WTC11 (cell line): ENCODE measurements at regions not wholly inside any gene's neighbourhood (a gene's known extent, or its start where the extent isn't known, plus 50 kb on each side); places are given as distances from the start of the nearest gene placed in this dataset.

ENCODE experiments used
- ATAC-seq: fragments of 200-7000 bp; cut with Tn5 transposase; 2 replicates; pipeline ENCODE4 v1.10.0; 2021; ENCODE audit warnings: mild to moderate bottlenecking, moderate library complexity
- CTCF ChIA-PET: fragments of 300-600 bp; sonication (Branson Sonifier 250); formaldehyde crosslinking; loops from one replicate; lab custom pipeline; 2021; ENCODE audit warnings: antibody characterized with exemption; lab: Charles Lee
- POLR2A ChIA-PET: fragments of 350-600 bp; sonication (Branson Sonifier 250); formaldehyde crosslinking; loops from one replicate; lab custom pipeline; 2021; ENCODE audit warnings: antibody characterized with exemption; lab: Charles Lee
- DNase-seq: peaks from one replicate; pipeline ENCODE4 v3.0.0; 2021; ENCODE audit warnings: low spot score
- H3K27ac Mint-ChIP-seq: 2 replicates; pipeline ENCODE4 v1.8.0; 2021; ENCODE audit warnings: mixed read lengths
- H3K27me3 Mint-ChIP-seq: 2 replicates; pipeline ENCODE4 v1.8.0; 2021; ENCODE audit warnings: low read depth, mild to moderate bottlenecking, moderate library complexity, mixed read lengths
- H3K36me3 Mint-ChIP-seq: 2 replicates; pipeline ENCODE4 v1.8.0; 2021; ENCODE audit warnings: mixed read lengths
- H3K4me1 Mint-ChIP-seq: 2 replicates; pipeline ENCODE4 v1.8.0; 2022; ENCODE audit warnings: mixed read lengths
- H3K4me3 Mint-ChIP-seq: 2 replicates; pipeline ENCODE4 v1.8.0; 2021; ENCODE audit warnings: mild to moderate bottlenecking, moderate library complexity, mixed read lengths
- H3K9me3 Mint-ChIP-seq: 2 replicates; pipeline ENCODE4 v1.8.0; 2021; ENCODE audit warnings: mixed read lengths
- ATF1 ChIP-seq: sonication (generic); formaldehyde crosslinking; IDR thresholded peaks from 2 replicates; pipeline ENCODE4 v1.8.1; 2023; ENCODE audit warnings: mild to moderate bottlenecking, moderate library complexity, missing genetic modification reagents
- ELF4 ChIP-seq: sonication (generic); formaldehyde crosslinking; IDR thresholded peaks from 2 replicates; pipeline ENCODE4 v1.8.1; 2022; ENCODE audit warnings: low read depth, mild to moderate bottlenecking, moderate library complexity, missing genetic modification reagents
- EMX1 ChIP-seq: fragments of 250-450 bp; sonication (Bioruptor Pico); IDR thresholded peaks from 2 replicates; pipeline ENCODE4 v1.8.0; 2021; ENCODE audit warnings: mild to moderate bottlenecking
- FOXJ3 ChIP-seq: sonication (generic); formaldehyde crosslinking; IDR thresholded peaks from 2 replicates; pipeline ENCODE4 v1.9.0; 2021; ENCODE audit warnings: missing genetic modification reagents, mild to moderate bottlenecking, borderline replicate concordance
- FOXK1 ChIP-seq: sonication (generic); formaldehyde crosslinking; IDR thresholded peaks from 2 replicates; pipeline ENCODE4 v1.8.0; 2022; ENCODE audit warnings: mild to moderate bottlenecking, moderate library complexity, missing genetic modification reagents
- HMGA2 ChIP-seq: fragments of 250-450 bp; sonication (Bioruptor Pico); IDR thresholded peaks from 2 replicates; pipeline ENCODE4 v1.4.0; 2021; ENCODE audit warnings: mild to moderate bottlenecking, moderate library complexity
- NR3C1 ChIP-seq: sonication (generic); formaldehyde crosslinking; conservative IDR thresholded peaks from 2 replicates; pipeline ENCODE4 v1.8.1; 2023; ENCODE audit warnings: low read depth, mild to moderate bottlenecking, missing genetic modification reagents
- PRRX2 ChIP-seq: fragments of 250-450 bp; sonication (Bioruptor Pico); IDR thresholded peaks from 2 replicates; pipeline ENCODE4 v1.8.0; 2021; ENCODE audit warnings: mild to moderate bottlenecking
- RELA ChIP-seq: sonication (generic); formaldehyde crosslinking; IDR thresholded peaks from 2 replicates; pipeline ENCODE4 v1.8.1; 2022; ENCODE audit warnings: missing genetic modification reagents, mild to moderate bottlenecking, borderline replicate concordance
- SP1 ChIP-seq: sonication (generic); formaldehyde crosslinking; conservative IDR thresholded peaks from 2 replicates; pipeline ENCODE4 v1.8.1; 2022; ENCODE audit warnings: missing genetic modification reagents
- TCF7 ChIP-seq: sonication (generic); formaldehyde crosslinking; IDR thresholded peaks from 2 replicates; pipeline ENCODE4 v1.8.0; 2022; ENCODE audit warnings: mild to moderate bottlenecking, low read depth, missing genetic modification reagents, moderate library complexity
- TEAD1 ChIP-seq: sonication (generic); formaldehyde crosslinking; IDR thresholded peaks from 2 replicates; pipeline ENCODE4 v1.8.0; 2022; ENCODE audit warnings: mild to moderate bottlenecking, missing genetic modification reagents
- TEAD4 ChIP-seq: sonication (generic); formaldehyde crosslinking; IDR thresholded peaks from 2 replicates; pipeline ENCODE4 v1.8.0; 2022; ENCODE audit warnings: mild to moderate bottlenecking, missing genetic modification reagents
- ZBTB21 ChIP-seq: sonication (generic); formaldehyde crosslinking; IDR thresholded peaks from 2 replicates; pipeline ENCODE4 v1.8.1; 2023; ENCODE audit warnings: mild to moderate bottlenecking, missing genetic modification reagents, borderline replicate concordance
- ZNF138 ChIP-seq: sonication (generic); formaldehyde crosslinking; conservative IDR thresholded peaks from 2 replicates; pipeline ENCODE4 v1.8.1; 2022; ENCODE audit warnings: mild to moderate bottlenecking, moderate library complexity, missing genetic modification reagents
- ZNF232 ChIP-seq: sonication (generic); formaldehyde crosslinking; IDR thresholded peaks from 2 replicates; pipeline ENCODE4 v1.8.0; 2022; ENCODE audit warnings: mild to moderate bottlenecking, missing genetic modification reagents
- ZNF671 ChIP-seq: fragments of 250-450 bp; sonication (Bioruptor Pico); IDR thresholded peaks from 2 replicates; pipeline ENCODE4 v1.8.0; 2021; ENCODE audit warnings: mild to moderate bottlenecking
- TF ChIP-seq, protein P1 (sequence below): sonication (generic); formaldehyde crosslinking; IDR thresholded peaks from 2 replicates; pipeline ENCODE4 v1.8.1; 2023; ENCODE audit warnings: mild to moderate bottlenecking, missing genetic modification reagents, moderate library complexity
- TF ChIP-seq, protein P2 (sequence below): sonication (generic); formaldehyde crosslinking; IDR thresholded peaks from 2 replicates; pipeline ENCODE4 v1.8.0; 2023; ENCODE audit warnings: missing genetic modification reagents, mild to moderate bottlenecking, borderline replicate concordance
- TF ChIP-seq, protein P3 (sequence below): sonication (generic); formaldehyde crosslinking; IDR thresholded peaks from 2 replicates; pipeline ENCODE4 v1.8.0; 2022; ENCODE audit warnings: mild to moderate bottlenecking, missing genetic modification reagents
- TF ChIP-seq, protein P4 (sequence below): fragments of 200-600 bp; IDR thresholded peaks from 2 replicates; pipeline ENCODE4 v1.8.0; 2022; ENCODE audit warnings: antibody characterized with exemption
- TF ChIP-seq, protein P5 (sequence below): sonication (generic); formaldehyde crosslinking; IDR thresholded peaks from 2 replicates; pipeline ENCODE4 v1.8.0; 2022; ENCODE audit warnings: mild to moderate bottlenecking, missing genetic modification reagents
- TF ChIP-seq, protein P6 (sequence below): sonication (generic); formaldehyde crosslinking; IDR thresholded peaks from 2 replicates; pipeline ENCODE4 v1.8.1; 2023; ENCODE audit warnings: mild to moderate bottlenecking, missing genetic modification reagents
- TF ChIP-seq, protein P7 (sequence below): sonication (generic); formaldehyde crosslinking; IDR thresholded peaks from 2 replicates; pipeline ENCODE4 v1.8.1; 2022; ENCODE audit warnings: low read depth, mild to moderate bottlenecking, moderate library complexity, missing genetic modification reagents, borderline replicate concordance

DNA sequence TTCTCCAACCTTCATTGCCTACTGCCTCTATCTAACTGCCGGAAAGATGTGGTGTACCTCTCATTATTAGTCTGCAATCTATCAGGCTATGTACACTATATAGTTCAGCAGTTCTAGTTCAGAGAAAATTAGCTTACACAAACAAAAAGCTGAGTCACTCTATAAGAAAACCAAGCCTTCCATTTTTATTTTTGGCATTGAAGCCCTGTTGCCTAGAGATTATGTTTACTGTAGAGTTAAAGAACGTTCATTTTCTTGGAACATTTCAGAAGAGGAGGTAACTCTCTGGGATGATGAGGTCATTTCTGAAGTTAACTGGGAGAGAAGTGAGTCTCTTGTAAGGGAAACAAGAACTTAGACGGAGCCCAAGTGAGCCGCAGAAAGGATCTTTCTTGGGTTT, 133.5 kb downstream of the FAM124B start:
- Mint-ChIP-seq H3K36me3 (no peaks in the 10 kb centered on the region), H3K4me3 (no peak overlapping the region), H3K27me3 (no peaks in the 10 kb centered on the region), H3K9me3 (no peaks in the 10 kb centered on the region), H3K27ac (no peak overlapping the region), H3K4me1 (peaks cover 15% of the 10 kb centered on the region)
- TF ChIP-seq EMX1 (CRISPR knock-in tag) (no peak), ZNF138 (CRISPR knock-in tag) (no peak), PRRX2 (CRISPR knock-in tag) (no peak), FOXK1 (CRISPR knock-in tag) (no peak), ATF1 (CRISPR knock-in tag) (no peak), ZNF232 (CRISPR knock-in tag) (no peak), TEAD4 (no peak), TEAD1 (no peak), FOXJ3 (CRISPR knock-in tag) (no peak), RELA (no peak), ZNF671 (CRISPR knock-in tag) (no peak), TCF7 (CRISPR knock-in tag) (no peak), SP1 (CRISPR knock-in tag) (no peak), ELF4 (CRISPR knock-in tag) (no peak)
- TF ChIP-seq, protein P1, sequence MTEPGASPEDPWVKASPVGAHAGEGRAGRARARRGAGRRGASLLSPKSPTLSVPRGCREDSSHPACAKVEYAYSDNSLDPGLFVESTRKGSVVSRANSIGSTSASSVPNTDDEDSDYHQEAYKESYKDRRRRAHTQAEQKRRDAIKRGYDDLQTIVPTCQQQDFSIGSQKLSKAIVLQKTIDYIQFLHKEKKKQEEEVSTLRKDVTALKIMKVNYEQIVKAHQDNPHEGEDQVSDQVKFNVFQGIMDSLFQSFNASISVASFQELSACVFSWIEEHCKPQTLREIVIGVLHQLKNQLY (CRISPR knock-in tag) = no peak
- TF ChIP-seq, protein P2, sequence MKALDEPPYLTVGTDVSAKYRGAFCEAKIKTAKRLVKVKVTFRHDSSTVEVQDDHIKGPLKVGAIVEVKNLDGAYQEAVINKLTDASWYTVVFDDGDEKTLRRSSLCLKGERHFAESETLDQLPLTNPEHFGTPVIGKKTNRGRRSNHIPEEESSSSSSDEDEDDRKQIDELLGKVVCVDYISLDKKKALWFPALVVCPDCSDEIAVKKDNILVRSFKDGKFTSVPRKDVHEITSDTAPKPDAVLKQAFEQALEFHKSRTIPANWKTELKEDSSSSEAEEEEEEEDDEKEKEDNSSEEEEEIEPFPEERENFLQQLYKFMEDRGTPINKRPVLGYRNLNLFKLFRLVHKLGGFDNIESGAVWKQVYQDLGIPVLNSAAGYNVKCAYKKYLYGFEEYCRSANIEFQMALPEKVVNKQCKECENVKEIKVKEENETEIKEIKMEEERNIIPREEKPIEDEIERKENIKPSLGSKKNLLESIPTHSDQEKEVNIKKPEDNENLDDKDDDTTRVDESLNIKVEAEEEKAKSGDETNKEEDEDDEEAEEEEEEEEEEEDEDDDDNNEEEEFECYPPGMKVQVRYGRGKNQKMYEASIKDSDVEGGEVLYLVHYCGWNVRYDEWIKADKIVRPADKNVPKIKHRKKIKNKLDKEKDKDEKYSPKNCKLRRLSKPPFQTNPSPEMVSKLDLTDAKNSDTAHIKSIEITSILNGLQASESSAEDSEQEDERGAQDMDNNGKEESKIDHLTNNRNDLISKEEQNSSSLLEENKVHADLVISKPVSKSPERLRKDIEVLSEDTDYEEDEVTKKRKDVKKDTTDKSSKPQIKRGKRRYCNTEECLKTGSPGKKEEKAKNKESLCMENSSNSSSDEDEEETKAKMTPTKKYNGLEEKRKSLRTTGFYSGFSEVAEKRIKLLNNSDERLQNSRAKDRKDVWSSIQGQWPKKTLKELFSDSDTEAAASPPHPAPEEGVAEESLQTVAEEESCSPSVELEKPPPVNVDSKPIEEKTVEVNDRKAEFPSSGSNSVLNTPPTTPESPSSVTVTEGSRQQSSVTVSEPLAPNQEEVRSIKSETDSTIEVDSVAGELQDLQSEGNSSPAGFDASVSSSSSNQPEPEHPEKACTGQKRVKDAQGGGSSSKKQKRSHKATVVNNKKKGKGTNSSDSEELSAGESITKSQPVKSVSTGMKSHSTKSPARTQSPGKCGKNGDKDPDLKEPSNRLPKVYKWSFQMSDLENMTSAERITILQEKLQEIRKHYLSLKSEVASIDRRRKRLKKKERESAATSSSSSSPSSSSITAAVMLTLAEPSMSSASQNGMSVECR = no peak
- TF ChIP-seq, protein P3, sequence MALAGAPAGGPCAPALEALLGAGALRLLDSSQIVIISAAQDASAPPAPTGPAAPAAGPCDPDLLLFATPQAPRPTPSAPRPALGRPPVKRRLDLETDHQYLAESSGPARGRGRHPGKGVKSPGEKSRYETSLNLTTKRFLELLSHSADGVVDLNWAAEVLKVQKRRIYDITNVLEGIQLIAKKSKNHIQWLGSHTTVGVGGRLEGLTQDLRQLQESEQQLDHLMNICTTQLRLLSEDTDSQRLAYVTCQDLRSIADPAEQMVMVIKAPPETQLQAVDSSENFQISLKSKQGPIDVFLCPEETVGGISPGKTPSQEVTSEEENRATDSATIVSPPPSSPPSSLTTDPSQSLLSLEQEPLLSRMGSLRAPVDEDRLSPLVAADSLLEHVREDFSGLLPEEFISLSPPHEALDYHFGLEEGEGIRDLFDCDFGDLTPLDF (CRISPR knock-in tag) = no peak
- CTCF ChIA-PET = no interaction called here
- ATAC-seq (no peak), DNase-seq (no peak)
- POLR2A ChIA-PET = no interaction called here

DNA sequence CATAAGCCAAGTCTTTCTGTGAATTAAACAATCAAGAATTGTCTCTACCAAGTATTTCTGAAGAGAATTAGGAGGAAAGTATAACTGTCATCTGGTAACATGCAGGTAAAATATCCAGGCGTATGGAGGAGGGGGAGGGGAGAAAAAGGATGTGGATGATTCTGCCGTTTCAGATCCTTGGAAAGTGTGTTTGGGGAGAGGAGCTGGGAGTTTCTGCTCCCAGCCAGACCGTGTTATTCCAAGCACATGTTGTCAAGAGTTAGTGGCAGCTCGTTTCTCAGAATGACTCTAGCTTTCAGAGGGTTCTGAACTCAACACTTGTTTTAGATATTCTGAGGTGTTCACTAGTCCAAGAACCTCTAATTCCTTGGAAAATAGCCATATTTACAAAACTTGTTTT, 137.6 kb downstream of the FAM124B start:
- POLR2A ChIA-PET = no interaction called here
- ATAC-seq = peak; percentile 56; the same call in 1 of the 2 replicates
- DNase-seq = no peak
- TF ChIP-seq ZBTB21 (CRISPR knock-in tag) (no peak), RELA (no peak), NR3C1 (no peak), TCF7 (CRISPR knock-in tag) (no peak), HMGA2 (CRISPR knock-in tag) (no peak)
- TF ChIP-seq, protein P4, sequence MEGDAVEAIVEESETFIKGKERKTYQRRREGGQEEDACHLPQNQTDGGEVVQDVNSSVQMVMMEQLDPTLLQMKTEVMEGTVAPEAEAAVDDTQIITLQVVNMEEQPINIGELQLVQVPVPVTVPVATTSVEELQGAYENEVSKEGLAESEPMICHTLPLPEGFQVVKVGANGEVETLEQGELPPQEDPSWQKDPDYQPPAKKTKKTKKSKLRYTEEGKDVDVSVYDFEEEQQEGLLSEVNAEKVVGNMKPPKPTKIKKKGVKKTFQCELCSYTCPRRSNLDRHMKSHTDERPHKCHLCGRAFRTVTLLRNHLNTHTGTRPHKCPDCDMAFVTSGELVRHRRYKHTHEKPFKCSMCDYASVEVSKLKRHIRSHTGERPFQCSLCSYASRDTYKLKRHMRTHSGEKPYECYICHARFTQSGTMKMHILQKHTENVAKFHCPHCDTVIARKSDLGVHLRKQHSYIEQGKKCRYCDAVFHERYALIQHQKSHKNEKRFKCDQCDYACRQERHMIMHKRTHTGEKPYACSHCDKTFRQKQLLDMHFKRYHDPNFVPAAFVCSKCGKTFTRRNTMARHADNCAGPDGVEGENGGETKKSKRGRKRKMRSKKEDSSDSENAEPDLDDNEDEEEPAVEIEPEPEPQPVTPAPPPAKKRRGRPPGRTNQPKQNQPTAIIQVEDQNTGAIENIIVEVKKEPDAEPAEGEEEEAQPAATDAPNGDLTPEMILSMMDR = no peak
- TF ChIP-seq, protein P5, sequence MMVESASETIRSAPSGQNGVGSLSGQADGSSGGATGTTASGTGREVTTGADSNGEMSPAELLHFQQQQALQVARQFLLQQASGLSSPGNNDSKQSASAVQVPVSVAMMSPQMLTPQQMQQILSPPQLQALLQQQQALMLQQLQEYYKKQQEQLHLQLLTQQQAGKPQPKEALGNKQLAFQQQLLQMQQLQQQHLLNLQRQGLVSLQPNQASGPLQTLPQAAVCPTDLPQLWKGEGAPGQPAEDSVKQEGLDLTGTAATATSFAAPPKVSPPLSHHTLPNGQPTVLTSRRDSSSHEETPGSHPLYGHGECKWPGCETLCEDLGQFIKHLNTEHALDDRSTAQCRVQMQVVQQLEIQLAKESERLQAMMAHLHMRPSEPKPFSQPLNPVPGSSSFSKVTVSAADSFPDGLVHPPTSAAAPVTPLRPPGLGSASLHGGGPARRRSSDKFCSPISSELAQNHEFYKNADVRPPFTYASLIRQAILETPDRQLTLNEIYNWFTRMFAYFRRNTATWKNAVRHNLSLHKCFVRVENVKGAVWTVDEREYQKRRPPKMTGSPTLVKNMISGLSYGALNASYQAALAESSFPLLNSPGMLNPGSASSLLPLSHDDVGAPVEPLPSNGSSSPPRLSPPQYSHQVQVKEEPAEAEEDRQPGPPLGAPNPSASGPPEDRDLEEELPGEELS (CRISPR knock-in tag) = no peak
- TF ChIP-seq, protein P6, sequence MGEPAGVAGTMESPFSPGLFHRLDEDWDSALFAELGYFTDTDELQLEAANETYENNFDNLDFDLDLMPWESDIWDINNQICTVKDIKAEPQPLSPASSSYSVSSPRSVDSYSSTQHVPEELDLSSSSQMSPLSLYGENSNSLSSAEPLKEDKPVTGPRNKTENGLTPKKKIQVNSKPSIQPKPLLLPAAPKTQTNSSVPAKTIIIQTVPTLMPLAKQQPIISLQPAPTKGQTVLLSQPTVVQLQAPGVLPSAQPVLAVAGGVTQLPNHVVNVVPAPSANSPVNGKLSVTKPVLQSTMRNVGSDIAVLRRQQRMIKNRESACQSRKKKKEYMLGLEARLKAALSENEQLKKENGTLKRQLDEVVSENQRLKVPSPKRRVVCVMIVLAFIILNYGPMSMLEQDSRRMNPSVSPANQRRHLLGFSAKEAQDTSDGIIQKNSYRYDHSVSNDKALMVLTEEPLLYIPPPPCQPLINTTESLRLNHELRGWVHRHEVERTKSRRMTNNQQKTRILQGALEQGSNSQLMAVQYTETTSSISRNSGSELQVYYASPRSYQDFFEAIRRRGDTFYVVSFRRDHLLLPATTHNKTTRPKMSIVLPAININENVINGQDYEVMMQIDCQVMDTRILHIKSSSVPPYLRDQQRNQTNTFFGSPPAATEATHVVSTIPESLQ (CRISPR knock-in tag) = no peak
- TF ChIP-seq, protein P7, sequence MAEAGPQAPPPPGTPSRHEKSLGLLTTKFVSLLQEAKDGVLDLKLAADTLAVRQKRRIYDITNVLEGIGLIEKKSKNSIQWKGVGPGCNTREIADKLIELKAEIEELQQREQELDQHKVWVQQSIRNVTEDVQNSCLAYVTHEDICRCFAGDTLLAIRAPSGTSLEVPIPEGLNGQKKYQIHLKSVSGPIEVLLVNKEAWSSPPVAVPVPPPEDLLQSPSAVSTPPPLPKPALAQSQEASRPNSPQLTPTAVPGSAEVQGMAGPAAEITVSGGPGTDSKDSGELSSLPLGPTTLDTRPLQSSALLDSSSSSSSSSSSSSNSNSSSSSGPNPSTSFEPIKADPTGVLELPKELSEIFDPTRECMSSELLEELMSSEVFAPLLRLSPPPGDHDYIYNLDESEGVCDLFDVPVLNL (CRISPR knock-in tag) = no peak

More for the DNA sequence above, 137.6 kb downstream of the FAM124B start:
- H3K4me1 Mint-ChIP-seq = peaks cover 20% of the 10 kb centered on the region
- CTCF ChIA-PET = no interaction called here
- no peak overlapping the region for H3K4me3 Mint-ChIP-seq
- no peaks in the 10 kb centered on the region for H3K27me3 Mint-ChIP-seq
- no peaks in the 10 kb centered on the region for H3K36me3 Mint-ChIP-seq
- no peak overlapping the region for H3K27ac Mint-ChIP-seq
- no peaks in the 10 kb centered on the region for H3K9me3 Mint-ChIP-seq
